ENCODE measurements at regions not wholly inside any gene's neighbourhood (a gene's known extent, or its start where the extent isn't known, plus 50 kb on each side); places are given as distances from the start of the nearest gene placed in this dataset.

- Histone ChIP-seq H3K9me3 (no peaks in the 10 kb centered on the region), H3K27ac (no peak overlapping the region), H3K4me3 (ENCODE audit: low read depth in 1 of 2, low read length in 1 of 2) (no peak overlapping the region), H3K36me3 (no peaks in the 10 kb centered on the region), H3K4me1 (ENCODE audit: control insufficient read depth in 1 of 2, insufficient read depth in 1 of 2, low read depth in 1 of 2, low read length in 1 of 2) (no peaks in the 10 kb centered on the region), H3K27me3 (no peaks in the 10 kb centered on the region)
- TF ChIP-seq, protein P1, sequence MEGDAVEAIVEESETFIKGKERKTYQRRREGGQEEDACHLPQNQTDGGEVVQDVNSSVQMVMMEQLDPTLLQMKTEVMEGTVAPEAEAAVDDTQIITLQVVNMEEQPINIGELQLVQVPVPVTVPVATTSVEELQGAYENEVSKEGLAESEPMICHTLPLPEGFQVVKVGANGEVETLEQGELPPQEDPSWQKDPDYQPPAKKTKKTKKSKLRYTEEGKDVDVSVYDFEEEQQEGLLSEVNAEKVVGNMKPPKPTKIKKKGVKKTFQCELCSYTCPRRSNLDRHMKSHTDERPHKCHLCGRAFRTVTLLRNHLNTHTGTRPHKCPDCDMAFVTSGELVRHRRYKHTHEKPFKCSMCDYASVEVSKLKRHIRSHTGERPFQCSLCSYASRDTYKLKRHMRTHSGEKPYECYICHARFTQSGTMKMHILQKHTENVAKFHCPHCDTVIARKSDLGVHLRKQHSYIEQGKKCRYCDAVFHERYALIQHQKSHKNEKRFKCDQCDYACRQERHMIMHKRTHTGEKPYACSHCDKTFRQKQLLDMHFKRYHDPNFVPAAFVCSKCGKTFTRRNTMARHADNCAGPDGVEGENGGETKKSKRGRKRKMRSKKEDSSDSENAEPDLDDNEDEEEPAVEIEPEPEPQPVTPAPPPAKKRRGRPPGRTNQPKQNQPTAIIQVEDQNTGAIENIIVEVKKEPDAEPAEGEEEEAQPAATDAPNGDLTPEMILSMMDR (IDR thresholded peaks at IDR 0.05), result no peak
Measured at GRCh38 chr1:81671038-81671437, 129.7 kb upstream of the ADGRL2 start.

DNA sequence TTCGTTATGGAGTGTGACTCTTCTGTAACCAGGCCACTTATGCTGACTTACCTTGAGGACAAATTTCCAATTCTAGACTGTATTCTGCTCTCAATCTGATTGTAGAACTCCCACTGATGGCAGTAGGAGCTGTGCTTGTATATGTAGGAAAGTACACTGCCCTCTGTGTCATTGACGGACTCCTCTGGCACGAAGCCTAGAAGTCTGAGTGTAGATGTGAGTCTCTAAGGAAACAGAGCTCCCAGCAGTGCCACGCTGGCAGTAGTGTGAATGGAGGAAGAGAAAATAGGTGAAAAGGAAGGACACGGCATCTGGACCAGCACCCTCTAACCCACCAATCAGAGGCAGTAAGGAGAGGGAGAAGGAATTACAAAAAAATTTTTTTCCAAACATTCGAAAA is 130.4 kb upstream of the ADGRL2 start:
- no peak overlapping the region for H3K27ac ChIP-seq
- no peak overlapping the region for H3K4me3 ChIP-seq (ENCODE audit: low read depth in 1 of 2, low read length in 1 of 2)
- no peaks in the 10 kb centered on the region for H3K27me3 ChIP-seq
- TF ChIP-seq, protein P1 (IDR thresholded peaks at IDR 0.05), result no peak
- H3K4me1 ChIP-seq (ENCODE audit: control insufficient read depth in 1 of 2, insufficient read depth in 1 of 2, low read depth in 1 of 2, low read length in 1 of 2), result no peaks in the 10 kb centered on the region
- no peaks in the 10 kb centered on the region for H3K9me3 ChIP-seq
- no peaks in the 10 kb centered on the region for H3K36me3 ChIP-seq

DNA sequence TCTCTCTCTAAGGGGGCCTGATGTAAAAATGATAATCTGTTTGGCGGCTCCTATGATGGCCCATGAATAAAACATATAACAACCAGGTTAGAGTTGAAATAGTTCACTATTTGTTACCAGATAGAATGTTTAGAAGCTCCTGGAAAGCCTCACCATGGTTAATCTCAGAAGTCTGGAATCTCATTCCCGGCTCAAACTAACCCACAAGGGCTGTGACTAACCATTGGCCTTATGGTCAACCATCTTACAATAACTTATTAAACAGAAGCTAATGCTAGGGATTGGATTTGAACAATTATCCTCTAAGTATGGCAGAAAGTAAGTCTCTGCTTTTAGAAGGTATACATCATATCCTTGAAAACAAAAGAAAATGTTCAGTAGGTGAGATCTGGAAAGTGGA is 134.1 kb upstream of the ADGRL2 start:
- no peaks in the 10 kb centered on the region for H3K4me1 ChIP-seq (ENCODE audit: control insufficient read depth in 1 of 2, insufficient read depth in 1 of 2, low read depth in 1 of 2, low read length in 1 of 2)
- H3K9me3 ChIP-seq, result no peaks in the 10 kb centered on the region
- no peak overlapping the region for H3K4me3 ChIP-seq (ENCODE audit: low read depth in 1 of 2, low read length in 1 of 2)
- H3K27ac ChIP-seq, result no peak overlapping the region
- TF ChIP-seq, protein P1 (IDR thresholded peaks at IDR 0.05), result no peak
- H3K27me3 ChIP-seq, result no peaks in the 10 kb centered on the region
- no peaks in the 10 kb centered on the region for H3K36me3 ChIP-seq

GRCh38 chr1:81664341-81664740 is 136.4 kb upstream of the ADGRL2 start:
- TF ChIP-seq, protein P1 (IDR thresholded peaks at IDR 0.05), result no peak
- no peak overlapping the region for H3K27ac ChIP-seq
- H3K4me1 ChIP-seq (ENCODE audit: control insufficient read depth in 1 of 2, insufficient read depth in 1 of 2, low read depth in 1 of 2, low read length in 1 of 2), result no peaks in the 10 kb centered on the region
- no peaks in the 10 kb centered on the region for H3K27me3 ChIP-seq
- no peaks in the 10 kb centered on the region for H3K9me3 ChIP-seq
- no peak overlapping the region for H3K4me3 ChIP-seq (ENCODE audit: low read depth in 1 of 2, low read length in 1 of 2)
- H3K36me3 ChIP-seq, result no peaks in the 10 kb centered on the region

- no peaks in the 10 kb centered on the region for H3K36me3 ChIP-seq
- no peaks in the 10 kb centered on the region for H3K4me1 ChIP-seq (ENCODE audit: control insufficient read depth in 1 of 2, insufficient read depth in 1 of 2, low read depth in 1 of 2, low read length in 1 of 2)
- no peak overlapping the region for H3K4me3 ChIP-seq (ENCODE audit: low read depth in 1 of 2, low read length in 1 of 2)
- no peaks in the 10 kb centered on the region for H3K27me3 ChIP-seq
- no peak overlapping the region for H3K27ac ChIP-seq
- TF ChIP-seq, protein P1 (IDR thresholded peaks at IDR 0.05), result no peak
- no peaks in the 10 kb centered on the region for H3K9me3 ChIP-seq
Measured at GRCh38 chr1:81662913-81663526, 137.7 kb upstream of the ADGRL2 start.

GRCh38 chr1:81660286-81660685 is 140.4 kb upstream of the ADGRL2 start:
- Histone ChIP-seq H3K4me3 (ENCODE audit: low read depth in 1 of 2, low read length in 1 of 2) (no peak overlapping the region), H3K9me3 (no peaks in the 10 kb centered on the region), H3K27me3 (no peaks in the 10 kb centered on the region), H3K27ac (no peak overlapping the region), H3K36me3 (no peaks in the 10 kb centered on the region), H3K4me1 (ENCODE audit: control insufficient read depth in 1 of 2, insufficient read depth in 1 of 2, low read depth in 1 of 2, low read length in 1 of 2) (no peaks in the 10 kb centered on the region)
- TF ChIP-seq, protein P1 (IDR thresholded peaks at IDR 0.05), result no peak

Measured in neutrophil (primary cell).